ENCODE measurements at regions not wholly inside any gene's neighbourhood (a gene's known extent, or its start where the extent isn't known, plus 50 kb on each side); places are given as distances from the start of the nearest gene placed in this dataset.

DNA sequence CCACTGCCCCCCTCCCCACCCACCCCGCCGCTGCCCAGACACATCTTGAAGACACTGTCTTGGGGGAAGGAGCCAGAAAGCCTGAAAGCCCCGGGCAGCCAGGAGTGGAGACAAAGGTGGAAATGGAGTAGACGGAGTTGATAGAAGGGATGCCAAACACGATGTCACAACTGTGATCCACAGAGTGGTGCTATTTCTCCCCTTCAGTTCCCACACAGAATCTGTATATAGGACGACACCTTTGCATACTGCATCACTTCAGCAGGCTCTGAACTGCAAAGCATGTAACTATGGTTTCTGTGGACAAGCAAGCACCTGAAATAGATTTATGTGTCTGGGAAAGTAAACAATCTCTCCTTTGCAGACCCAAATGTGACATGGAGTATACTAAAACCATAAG, 56.4 kb upstream of the F13A1 start:
- Mint-ChIP-seq H3K9me3 (peaks cover 57% of the 10 kb centered on the region), H3K27ac (no peak overlapping the region), H3K27me3 (peaks cover 1% of the 10 kb centered on the region), H3K4me3 (no peak overlapping the region), H3K36me3 (ENCODE audit: low read depth) (peaks cover 28% of the 10 kb centered on the region), H3K4me1 (ENCODE audit: low read depth) (peaks cover 35% of the 10 kb centered on the region)
- intact Hi-C loops (cut with micrococcal nuclease), result no loop called here

- intact Hi-C loops (cut with micrococcal nuclease), result no loop called here
- Mint-ChIP-seq H3K27ac (no peak overlapping the region), H3K4me1 (ENCODE audit: low read depth) (peaks cover 43% of the 10 kb centered on the region), H3K9me3 (peaks cover 52% of the 10 kb centered on the region), H3K27me3 (peaks cover 1% of the 10 kb centered on the region), H3K36me3 (ENCODE audit: low read depth) (peaks cover 28% of the 10 kb centered on the region), H3K4me3 (no peak overlapping the region)
These were observed 57.2 kb upstream of the F13A1 start for GRCh38 chr6:6377621-6378020.

DNA sequence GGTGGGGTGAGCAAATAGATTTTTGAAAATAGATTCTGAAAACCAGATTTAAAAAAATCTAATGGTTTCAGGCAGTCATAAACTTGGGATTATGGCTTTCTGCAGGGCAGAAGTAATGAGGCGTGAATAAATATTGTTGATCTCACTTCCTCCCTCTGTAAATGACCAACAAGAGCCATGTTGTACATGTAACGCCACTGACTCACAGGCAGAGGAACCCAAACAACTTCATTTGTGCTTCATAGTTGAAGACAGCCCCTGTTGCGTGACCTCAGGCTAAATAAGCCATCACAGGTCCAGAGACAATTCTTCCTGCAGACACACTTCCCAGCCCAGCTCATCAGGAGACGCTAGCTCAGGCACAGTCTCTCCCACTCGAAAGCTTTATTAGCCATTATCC, 59.1 kb upstream of the F13A1 start:
- intact Hi-C loops (cut with micrococcal nuclease), result no loop called here
- H3K27ac Mint-ChIP-seq, result peak overlapping the region; percentile 56
- H3K4me1 Mint-ChIP-seq (ENCODE audit: low read depth), result peaks cover 60% of the 10 kb centered on the region
- peaks cover 15% of the 10 kb centered on the region for H3K36me3 Mint-ChIP-seq (ENCODE audit: low read depth)
- peaks cover 32% of the 10 kb centered on the region for H3K9me3 Mint-ChIP-seq
- H3K27me3 Mint-ChIP-seq, result no peaks in the 10 kb centered on the region
- H3K4me3 Mint-ChIP-seq, result no peak overlapping the region

DNA sequence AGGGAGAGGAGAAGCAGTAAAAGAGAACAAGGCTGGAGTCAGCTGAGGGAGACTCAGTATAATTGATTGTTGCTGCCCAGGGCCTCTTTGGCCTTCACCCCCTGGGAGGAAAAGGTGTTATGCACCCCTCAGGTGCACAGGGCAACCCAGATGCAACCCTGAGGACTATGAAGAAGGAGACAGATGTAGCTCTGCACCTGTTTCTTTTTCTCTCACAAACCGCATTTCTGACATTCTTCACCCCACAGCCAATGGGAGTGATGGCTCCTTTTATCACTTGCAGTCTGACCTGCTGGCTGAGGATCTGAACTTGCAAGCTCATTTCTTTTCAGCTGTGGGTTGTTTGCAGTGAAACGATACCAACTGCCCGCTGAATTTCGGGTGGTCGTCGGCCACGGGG, 64.1 kb upstream of the F13A1 start:
- H3K27ac Mint-ChIP-seq, result peak overlapping the region; percentile 55
- peaks cover 81% of the 10 kb centered on the region for H3K4me1 Mint-ChIP-seq (ENCODE audit: low read depth)
- H3K9me3 Mint-ChIP-seq, result peaks cover 13% of the 10 kb centered on the region
- intact Hi-C loops (cut with micrococcal nuclease), result no loop called here
- no peak overlapping the region for H3K4me3 Mint-ChIP-seq
- H3K36me3 Mint-ChIP-seq (ENCODE audit: low read depth), result peaks cover 13% of the 10 kb centered on the region
- H3K27me3 Mint-ChIP-seq, result no peaks in the 10 kb centered on the region

- Mint-ChIP-seq H3K27ac (peak overlapping the region; percentile 89), H3K4me3 (no peak overlapping the region), H3K36me3 (ENCODE audit: low read depth) (peaks cover 6% of the 10 kb centered on the region)
These were observed 65.5 kb upstream of the F13A1 start for GRCh38 chr6:6386010-6386409.

DNA sequence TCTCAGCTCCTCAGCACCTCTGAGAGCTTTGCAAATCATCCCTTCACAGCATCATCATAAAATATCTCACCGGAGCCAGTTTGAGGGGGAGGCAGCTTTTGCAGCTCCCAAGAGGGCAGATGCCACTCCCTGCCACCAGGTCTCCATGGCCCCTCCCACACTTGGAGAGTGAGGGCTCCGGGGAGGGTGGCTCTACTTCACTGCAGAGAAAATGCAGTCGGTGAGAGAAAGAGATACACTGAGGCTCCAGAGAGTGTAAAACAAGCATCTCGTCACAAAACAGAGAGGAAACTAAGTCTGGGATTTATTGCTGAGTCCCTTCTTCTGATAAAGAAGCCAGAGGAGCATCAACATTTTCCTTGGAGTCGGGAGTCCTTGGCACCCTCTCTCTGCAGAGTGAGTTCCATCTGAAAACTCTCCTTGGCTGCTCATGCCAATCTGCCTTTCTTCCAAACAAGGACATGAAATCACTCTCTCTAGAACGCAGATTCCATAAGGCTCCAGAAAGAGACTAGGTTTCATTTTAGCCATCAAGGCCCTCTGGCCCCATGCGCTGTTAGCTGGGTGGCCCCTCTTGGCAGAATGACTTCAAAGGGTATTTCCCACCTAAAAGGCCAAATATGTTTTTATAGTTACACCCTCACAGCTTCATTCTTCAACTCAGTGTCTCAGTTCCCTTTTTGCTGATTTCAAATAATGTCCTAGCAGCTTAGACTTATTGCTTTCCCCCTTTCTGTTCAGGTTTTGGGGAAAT, 70.6 kb upstream of the F13A1 start:
- peaks cover 78% of the 10 kb centered on the region for H3K4me1 Mint-ChIP-seq (ENCODE audit: low read depth)
- intact Hi-C loops (cut with micrococcal nuclease), result no loop called here
- H3K4me3 Mint-ChIP-seq, result peak overlapping the region; percentile 53
- H3K9me3 Mint-ChIP-seq, result peaks cover 8% of the 10 kb centered on the region
- no peaks in the 10 kb centered on the region for H3K27me3 Mint-ChIP-seq
- peaks cover 11% of the 10 kb centered on the region for H3K36me3 Mint-ChIP-seq (ENCODE audit: low read depth)
- H3K27ac Mint-ChIP-seq, result peak overlapping the region; percentile 80

More at GRCh38 chr6:6386010-6386409, 65.5 kb upstream of the F13A1 start:
- Mint-ChIP-seq H3K27me3 (no peaks in the 10 kb centered on the region), H3K4me1 (ENCODE audit: low read depth) (peaks cover 73% of the 10 kb centered on the region), H3K9me3 (no peaks in the 10 kb centered on the region)
- intact Hi-C loops (cut with micrococcal nuclease), result loop anchor here (5.0 kb wide), 1 partner anchor 54 kb away; no protein-coding TSS in a partner anchor

DNA sequence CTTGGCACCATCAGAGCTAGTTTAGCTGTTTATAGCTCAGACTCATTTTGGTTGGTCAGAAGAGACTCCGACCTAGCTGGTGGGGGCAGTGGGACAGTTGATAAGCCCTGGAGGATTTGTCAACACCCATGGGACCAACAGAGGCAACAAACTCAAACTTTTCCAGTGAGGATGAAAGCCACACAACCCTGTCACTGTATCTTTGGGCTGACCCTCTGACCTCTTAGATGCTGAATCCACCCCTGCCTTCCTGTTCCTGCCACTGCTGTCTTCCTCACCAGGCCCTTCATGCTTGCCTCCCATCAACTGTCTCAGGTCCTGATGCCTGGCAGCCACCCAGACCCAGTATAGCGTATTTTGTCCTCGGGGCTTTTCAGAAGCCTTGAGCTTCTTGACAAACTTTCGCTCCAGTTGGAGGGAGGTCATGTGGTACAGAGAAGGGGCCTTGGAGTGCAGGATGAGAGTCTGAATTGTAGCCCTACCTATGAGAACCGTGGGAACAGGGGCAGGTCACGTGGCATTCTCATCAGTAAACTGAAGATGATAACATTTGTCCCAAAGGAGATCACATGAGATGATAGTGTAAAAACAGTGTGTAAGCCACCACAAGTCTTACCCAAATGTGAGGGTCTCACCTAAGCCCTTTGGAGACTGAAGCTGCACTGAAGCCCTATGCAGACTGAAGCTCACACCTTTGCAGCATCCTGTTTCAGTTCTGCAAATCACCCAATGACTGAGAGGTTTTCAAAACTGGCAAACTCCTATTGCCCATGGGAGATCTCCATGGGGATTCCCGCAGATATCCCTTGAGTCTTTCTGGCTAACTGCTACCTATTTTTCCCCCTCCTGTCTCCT, 72.0 kb upstream of the F13A1 start:
- H3K4me3 Mint-ChIP-seq, result no peak overlapping the region
- H3K9me3 Mint-ChIP-seq, result peaks cover 8% of the 10 kb centered on the region

GRCh38 chr6:6393069-6393529, 72.6 kb upstream of the F13A1 start:
- H3K9me3 Mint-ChIP-seq, result peaks cover 8% of the 10 kb centered on the region
- H3K4me1 Mint-ChIP-seq (ENCODE audit: low read depth), result peaks cover 82% of the 10 kb centered on the region
- intact Hi-C loops (cut with micrococcal nuclease), result no loop called here
- peak overlapping the region; percentile 43 for H3K27ac Mint-ChIP-seq
- peaks cover 11% of the 10 kb centered on the region for H3K36me3 Mint-ChIP-seq (ENCODE audit: low read depth)
- H3K27me3 Mint-ChIP-seq, result peaks cover 1% of the 10 kb centered on the region
- H3K4me3 Mint-ChIP-seq, result no peak overlapping the region

More for the DNA sequence above, 72.0 kb upstream of the F13A1 start:
- Mint-ChIP-seq H3K36me3 (ENCODE audit: low read depth) (peaks cover 11% of the 10 kb centered on the region), H3K27me3 (peaks cover under 1% of the 10 kb centered on the region), H3K4me1 (ENCODE audit: low read depth) (peaks cover 82% of the 10 kb centered on the region), H3K27ac (peak overlapping the region; percentile 43)
- intact Hi-C loops (cut with micrococcal nuclease), result no loop called here

DNA sequence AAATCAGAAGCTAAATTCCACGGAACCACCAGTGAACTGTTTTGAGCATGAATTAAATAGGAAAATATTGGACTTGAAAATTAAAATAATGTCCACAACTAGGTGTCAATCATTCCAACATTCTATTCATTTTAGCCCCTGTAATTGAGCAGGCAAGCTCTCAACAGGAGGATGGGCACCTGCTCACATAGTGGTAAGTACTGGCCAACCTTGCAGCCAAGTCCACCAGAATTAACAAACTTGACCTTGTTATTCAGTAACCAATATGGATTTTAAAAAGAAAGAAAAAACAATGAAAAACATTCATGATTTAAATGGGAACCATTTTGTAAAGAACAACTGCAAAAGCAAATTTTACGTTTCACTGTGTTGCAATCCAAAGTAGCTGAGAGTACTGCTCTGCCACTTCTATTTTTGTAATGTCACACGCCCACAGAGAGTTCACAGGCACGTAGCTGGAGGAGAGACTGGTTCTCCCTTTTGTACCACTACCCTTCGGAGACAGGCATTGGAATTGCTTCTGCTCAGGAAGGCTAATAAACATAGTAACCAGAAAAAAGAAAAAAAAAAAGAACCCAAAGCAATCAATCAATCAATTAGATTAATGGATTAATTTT, 75.2 kb upstream of the F13A1 start:
- intact Hi-C loops (cut with micrococcal nuclease), result no loop called here
- peaks cover 1% of the 10 kb centered on the region for H3K27me3 Mint-ChIP-seq
- peak overlapping the region; percentile 52 for H3K4me3 Mint-ChIP-seq
- H3K36me3 Mint-ChIP-seq (ENCODE audit: low read depth), result peaks cover 6% of the 10 kb centered on the region
- peak overlapping the region; percentile 72 for H3K27ac Mint-ChIP-seq
- H3K4me1 Mint-ChIP-seq (ENCODE audit: low read depth), result peaks cover 64% of the 10 kb centered on the region
- H3K9me3 Mint-ChIP-seq, result peaks cover 8% of the 10 kb centered on the region

GRCh38 chr6:6397842-6398241, 77.4 kb upstream of the F13A1 start:
- peaks cover 6% of the 10 kb centered on the region for H3K36me3 Mint-ChIP-seq (ENCODE audit: low read depth)
- no peak overlapping the region for H3K27ac Mint-ChIP-seq
- H3K4me1 Mint-ChIP-seq (ENCODE audit: low read depth), result peaks cover 55% of the 10 kb centered on the region
- H3K9me3 Mint-ChIP-seq, result peaks cover 8% of the 10 kb centered on the region
- intact Hi-C loops (cut with micrococcal nuclease), result no loop called here
- no peak overlapping the region for H3K4me3 Mint-ChIP-seq
- H3K27me3 Mint-ChIP-seq, result peaks cover 1% of the 10 kb centered on the region

DNA sequence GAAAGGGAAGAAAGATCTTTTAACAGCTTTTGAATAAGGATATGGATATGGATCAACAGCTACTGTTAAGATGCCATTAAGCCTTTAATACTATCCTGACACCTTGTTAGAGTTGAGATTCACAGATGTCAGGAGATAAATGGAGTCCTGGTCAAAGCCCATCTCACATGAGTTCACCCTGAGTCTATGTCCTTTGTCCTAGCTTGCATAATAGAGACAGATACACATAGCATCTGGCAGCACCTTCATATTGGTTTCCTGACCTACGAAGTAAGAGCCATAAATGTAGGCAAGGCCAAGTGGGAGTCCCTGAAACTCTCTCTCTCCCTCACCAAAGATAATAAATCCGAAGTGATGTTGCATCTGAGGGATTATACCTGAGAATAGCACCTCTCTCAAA, 79.1 kb upstream of the F13A1 start:
- no peak overlapping the region for H3K4me3 Mint-ChIP-seq
- H3K9me3 Mint-ChIP-seq, result peaks cover 3% of the 10 kb centered on the region
- peaks cover 1% of the 10 kb centered on the region for H3K27me3 Mint-ChIP-seq
- H3K27ac Mint-ChIP-seq, result no peak overlapping the region
- H3K4me1 Mint-ChIP-seq (ENCODE audit: low read depth), result peaks cover 38% of the 10 kb centered on the region
- peaks cover 2% of the 10 kb centered on the region for H3K36me3 Mint-ChIP-seq (ENCODE audit: low read depth)
- intact Hi-C loops (cut with micrococcal nuclease), result no loop called here

- Mint-ChIP-seq H3K27ac (no peak overlapping the region), H3K36me3 (ENCODE audit: low read depth) (no peaks in the 10 kb centered on the region), H3K4me1 (ENCODE audit: low read depth) (peaks cover 28% of the 10 kb centered on the region), H3K9me3 (no peaks in the 10 kb centered on the region), H3K4me3 (no peak overlapping the region), H3K27me3 (peaks cover 1% of the 10 kb centered on the region)
- intact Hi-C loops (cut with micrococcal nuclease), result no loop called here
These were observed 80.9 kb upstream of the F13A1 start for GRCh38 chr6:6401401-6401800.

- Mint-ChIP-seq H3K36me3 (ENCODE audit: low read depth) (no peaks in the 10 kb centered on the region), H3K4me1 (ENCODE audit: low read depth) (peaks cover 22% of the 10 kb centered on the region), H3K4me3 (no peak overlapping the region), H3K27ac (peak overlapping the region; percentile 15), H3K27me3 (peaks cover 1% of the 10 kb centered on the region), H3K9me3 (no peaks in the 10 kb centered on the region)
- intact Hi-C loops (cut with micrococcal nuclease), result no loop called here
These were observed 81.5 kb upstream of the F13A1 start for GRCh38 chr6:6402006-6402405.

DNA sequence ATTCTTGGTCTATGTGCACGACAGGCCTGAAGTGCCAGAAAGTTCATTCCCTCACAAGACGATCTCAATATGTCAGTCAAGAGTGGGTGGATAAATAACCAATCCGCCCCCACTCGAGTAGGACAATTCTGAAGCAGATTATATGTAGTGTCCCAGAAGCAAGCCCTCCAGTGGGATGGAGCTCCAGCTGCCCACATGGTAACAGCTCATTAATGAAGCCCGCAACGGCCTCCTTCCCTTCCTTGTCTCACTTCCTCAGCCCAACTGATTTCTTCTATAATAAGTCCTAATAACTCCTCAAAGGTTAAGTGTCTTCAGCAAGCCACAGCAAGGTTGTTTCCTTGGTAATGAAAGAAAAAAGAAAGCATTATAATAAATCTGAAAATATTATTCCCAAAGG, 82.1 kb upstream of the F13A1 start:
- peaks cover 16% of the 10 kb centered on the region for H3K4me1 Mint-ChIP-seq (ENCODE audit: low read depth)
- no peaks in the 10 kb centered on the region for H3K36me3 Mint-ChIP-seq (ENCODE audit: low read depth)
- no peaks in the 10 kb centered on the region for H3K9me3 Mint-ChIP-seq
- intact Hi-C loops (cut with micrococcal nuclease), result no loop called here
- H3K4me3 Mint-ChIP-seq, result no peak overlapping the region
- H3K27ac Mint-ChIP-seq, result peak overlapping the region; percentile 15
- no peaks in the 10 kb centered on the region for H3K27me3 Mint-ChIP-seq

Measured in dendritic cell treated with granulocyte-macrophage colony-stimulating factor and Interleukin-4, amounts not matched to agents 40 ng/mL and 50 ng/mL, for 4 days (primary cell).